ENCODE measurements at regions not wholly inside any gene's neighbourhood (a gene's known extent, or its start where the extent isn't known, plus 50 kb on each side); places are given as distances from the start of the nearest gene placed in this dataset.

- Histone ChIP-seq H3K4me3 (replicated peaks; ENCODE audit: low read depth, low read length) (peak overlapping the region; percentile 38), H3K27me3 (replicated peaks; ENCODE audit: control insufficient read depth, insufficient read depth, low read length) (no peaks in the 10 kb centered on the region), H3K36me3 (ENCODE audit: control insufficient read depth, insufficient read depth, low read length) (no peaks in the 10 kb centered on the region)
- peak; percentile 86 for DNase-seq (ENCODE audit: extremely low read depth, insufficient read length)
- TF ChIP-seq CTCF (IDR thresholded peaks at IDR 0.05; ENCODE audit: insufficient read depth, low read length, poor library complexity, severe bottlenecking), result peak; percentile 12
Measured at GRCh38 chr17:77441130-77441920, 300.6 kb downstream of the SEC14L1 start.

- DNase-seq (ENCODE audit: extremely low read depth, insufficient read length), result no peak
- Histone ChIP-seq H3K27me3 (replicated peaks; ENCODE audit: control insufficient read depth, insufficient read depth, low read length) (no peaks in the 10 kb centered on the region), H3K36me3 (ENCODE audit: control insufficient read depth, insufficient read depth, low read length) (no peaks in the 10 kb centered on the region), H3K4me3 (replicated peaks; ENCODE audit: low read depth, low read length) (peak overlapping the region; percentile 38)
- TF ChIP-seq CTCF (IDR thresholded peaks at IDR 0.05; ENCODE audit: insufficient read depth, low read length, poor library complexity, severe bottlenecking), result no peak
Measured at GRCh38 chr17:77441940-77442339, 301.2 kb downstream of the SEC14L1 start.

GRCh38 chr17:77442976-77443747 is 302.4 kb downstream of the SEC14L1 start:
- DNase-seq (ENCODE audit: extremely low read depth, insufficient read length), result no peak
- H3K27me3 ChIP-seq (replicated peaks; ENCODE audit: control insufficient read depth, insufficient read depth, low read length), result no peaks in the 10 kb centered on the region
- no peaks in the 10 kb centered on the region for H3K36me3 ChIP-seq (ENCODE audit: control insufficient read depth, insufficient read depth, low read length)
- H3K4me3 ChIP-seq (replicated peaks; ENCODE audit: low read depth, low read length), result no peak overlapping the region
- no peak for TF ChIP-seq CTCF (IDR thresholded peaks at IDR 0.05; ENCODE audit: insufficient read depth, low read length, poor library complexity, severe bottlenecking)

GRCh38 chr17:77443748-77444260 is 303.0 kb downstream of the SEC14L1 start:
- Histone ChIP-seq H3K27me3 (replicated peaks; ENCODE audit: control insufficient read depth, insufficient read depth, low read length) (no peaks in the 10 kb centered on the region), H3K36me3 (ENCODE audit: control insufficient read depth, insufficient read depth, low read length) (no peaks in the 10 kb centered on the region), H3K4me3 (replicated peaks; ENCODE audit: low read depth, low read length) (no peak overlapping the region)
- no peak for TF ChIP-seq CTCF (IDR thresholded peaks at IDR 0.05; ENCODE audit: insufficient read depth, low read length, poor library complexity, severe bottlenecking)
- DNase-seq (ENCODE audit: extremely low read depth, insufficient read length), result no peak

GRCh38 chr17:77444628-77444983 is 303.8 kb downstream of the SEC14L1 start:
- H3K4me3 ChIP-seq (replicated peaks; ENCODE audit: low read depth, low read length), result peak overlapping the region; percentile 33
- DNase-seq (ENCODE audit: extremely low read depth, insufficient read length), result peak; percentile 54
- H3K27me3 ChIP-seq (replicated peaks; ENCODE audit: control insufficient read depth, insufficient read depth, low read length), result no peaks in the 10 kb centered on the region
- H3K36me3 ChIP-seq (ENCODE audit: control insufficient read depth, insufficient read depth, low read length), result no peaks in the 10 kb centered on the region
- TF ChIP-seq CTCF (IDR thresholded peaks at IDR 0.05; ENCODE audit: insufficient read depth, low read length, poor library complexity, severe bottlenecking), result no peak

All from GM06990 (cell line).